ENCODE measurements at regions not wholly inside any gene's neighbourhood (a gene's known extent, or its start where the extent isn't known, plus 50 kb on each side); places are given as distances from the start of the nearest gene placed in this dataset.

DNA sequence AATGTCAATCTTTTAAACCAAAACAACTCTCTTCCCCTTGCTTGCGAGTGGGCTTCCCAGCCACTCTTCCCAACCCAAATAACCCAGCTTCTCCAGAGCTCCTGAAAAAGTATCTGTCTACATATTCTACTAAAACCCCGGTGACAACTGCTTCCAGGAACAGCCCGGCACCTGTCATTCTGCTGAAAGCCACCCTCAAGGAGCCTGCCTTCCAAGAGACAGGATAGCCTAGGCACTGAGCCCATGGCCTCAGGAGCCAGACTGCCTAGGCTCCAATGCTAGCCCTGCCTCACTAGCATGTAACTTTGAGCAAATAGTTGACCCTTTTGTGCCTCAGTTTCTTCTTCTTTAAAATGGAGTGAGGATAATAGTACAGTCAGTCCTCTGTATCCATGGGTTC, 459.8 kb downstream of the SOX6 start:
- no peak overlapping the region for H3K4me3 ChIP-seq (replicated peaks in 1 of 2; ENCODE audit: low read depth in 1 of 2, low read length in 2 of 2)
- no peaks in the 10 kb centered on the region for H3K9me2 ChIP-seq (ENCODE audit: insufficient read depth)
- H2AFZ ChIP-seq (ENCODE audit: low read depth, low read length, poor library complexity, severe bottlenecking): no peak overlapping the region
- no peak overlapping the region for H3K27ac ChIP-seq (ENCODE audit: low read depth, low read length)
- no peak for TF ChIP-seq EZH2 (IDR thresholded peaks at IDR 0.05)
- no peak for DNase-seq (ENCODE audit: low read depth, low spot score)
- H3K9me3 ChIP-seq (ENCODE audit: control insufficient read depth in 1 of 2, insufficient read depth in 1 of 2, low read depth in 1 of 2, low read length in 2 of 2): no peaks in the 10 kb centered on the region
- ATAC-seq: no peak
- H3K9ac ChIP-seq (ENCODE audit: low read length): no peak overlapping the region
- peaks cover 0 to 8% of the 10 kb centered on the region in 2 experiments; a peak in 1 of 4 replicates for H3K4me1 ChIP-seq (ENCODE audit: control insufficient read depth in 1 of 2, insufficient read depth in 2 of 2, low read length in 2 of 2)
- BruUV-seq (replicated peaks): no TSS peak
- H3K79me2 ChIP-seq (ENCODE audit: insufficient read depth, low read length): no peaks in the 10 kb centered on the region
- H3K27me3 ChIP-seq (ENCODE audit: insufficient read depth, low read length): peaks cover under 1% of the 10 kb centered on the region; the same call in 1 of the 2 replicates
- H3K36me3 ChIP-seq (ENCODE audit: control insufficient read depth in 1 of 2, insufficient read depth in 2 of 2, low read length in 2 of 2): no peaks in the 10 kb centered on the region
- intact Hi-C loops (cut with micrococcal nuclease): no loop called here
- ChIA-PET POLR2A (no interaction called here), CTCF (no interaction called here), RAD21 (ENCODE audit: low non-redundant PET in 1 of 2, low total read pairs in 2 of 2, uncharacterized antibody in 2 of 2, unreplicated experiment in 2 of 2) (no interaction called here)
- no peaks in the 10 kb centered on the region for H4K20me1 ChIP-seq (ENCODE audit: insufficient read depth)
- no peak overlapping the region for H3K4me2 ChIP-seq (ENCODE audit: low read length)

DNA sequence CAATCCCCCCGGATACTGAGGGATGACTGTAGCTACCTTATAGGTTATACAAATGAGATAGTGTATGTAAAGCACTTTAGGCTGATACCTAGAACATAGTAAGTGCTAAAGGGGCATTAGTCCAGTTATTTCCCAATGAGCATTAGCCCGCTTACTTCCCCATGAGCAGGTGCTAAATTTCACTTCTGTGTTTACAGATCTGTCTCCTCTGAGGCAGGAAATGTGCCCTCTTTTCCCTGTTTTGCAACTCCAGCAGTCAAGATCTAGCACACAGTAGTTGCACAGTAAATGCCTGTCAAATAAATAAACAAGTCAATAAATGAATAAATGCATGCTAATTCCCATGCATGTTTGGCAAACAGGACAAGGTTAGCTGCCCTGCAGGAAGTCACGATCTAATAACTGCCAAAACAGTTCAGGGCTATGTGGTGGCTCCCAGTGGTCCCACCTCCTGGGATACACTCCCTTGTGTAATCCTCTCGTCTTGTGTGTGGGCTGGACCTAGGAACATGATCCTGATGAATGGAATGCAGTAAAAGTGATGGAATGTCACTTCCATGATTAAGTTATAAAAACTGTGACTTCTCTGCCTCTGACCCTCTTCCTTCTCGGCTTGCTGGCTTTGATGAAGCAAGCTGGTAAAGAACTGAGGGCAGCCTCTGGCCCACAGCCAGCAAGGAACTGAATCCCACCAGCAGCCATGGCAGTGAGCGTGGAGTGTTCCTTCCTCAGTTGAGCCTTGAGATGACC, 459.0 kb downstream of the SOX6 start:
- Histone ChIP-seq H3K36me3 (ENCODE audit: control insufficient read depth in 1 of 2, insufficient read depth in 2 of 2, low read length in 2 of 2) (no peaks in the 10 kb centered on the region), H4K20me1 (ENCODE audit: insufficient read depth) (no peaks in the 10 kb centered on the region), H3K4me2 (ENCODE audit: low read length) (peak overlapping the region; percentile 13; the same call in 1 of the 2 replicates), H3K27me3 (ENCODE audit: insufficient read depth, low read length) (no peaks in the 10 kb centered on the region), H3K9me3 (ENCODE audit: control insufficient read depth in 1 of 2, insufficient read depth in 1 of 2, low read depth in 1 of 2, low read length in 2 of 2) (no peaks in the 10 kb centered on the region), H3K9me2 (ENCODE audit: insufficient read depth) (no peaks in the 10 kb centered on the region), H3K27ac (ENCODE audit: low read depth, low read length) (no peak overlapping the region), H3K9ac (ENCODE audit: low read length) (no peak overlapping the region), H3K4me1 (ENCODE audit: control insufficient read depth in 1 of 2, insufficient read depth in 2 of 2, low read length in 2 of 2) (peaks cover 0 to 8% of the 10 kb centered on the region in 2 experiments; a peak in 1 of 4 replicates), H3K4me3 (replicated peaks in 1 of 2; ENCODE audit: low read depth in 1 of 2, low read length in 2 of 2) (no peak overlapping the region), H3K79me2 (ENCODE audit: insufficient read depth, low read length) (no peaks in the 10 kb centered on the region), H2AFZ (ENCODE audit: low read depth, low read length, poor library complexity, severe bottlenecking) (no peak overlapping the region)
- peak; percentile 52; the same call in 1 of the 2 replicates for ATAC-seq
- RAD21 ChIA-PET (ENCODE audit: low non-redundant PET in 1 of 2, low total read pairs in 2 of 2, uncharacterized antibody in 2 of 2, unreplicated experiment in 2 of 2): no interaction called here
- POLR2A ChIA-PET: no interaction called here
- TF ChIP-seq, protein P1, sequence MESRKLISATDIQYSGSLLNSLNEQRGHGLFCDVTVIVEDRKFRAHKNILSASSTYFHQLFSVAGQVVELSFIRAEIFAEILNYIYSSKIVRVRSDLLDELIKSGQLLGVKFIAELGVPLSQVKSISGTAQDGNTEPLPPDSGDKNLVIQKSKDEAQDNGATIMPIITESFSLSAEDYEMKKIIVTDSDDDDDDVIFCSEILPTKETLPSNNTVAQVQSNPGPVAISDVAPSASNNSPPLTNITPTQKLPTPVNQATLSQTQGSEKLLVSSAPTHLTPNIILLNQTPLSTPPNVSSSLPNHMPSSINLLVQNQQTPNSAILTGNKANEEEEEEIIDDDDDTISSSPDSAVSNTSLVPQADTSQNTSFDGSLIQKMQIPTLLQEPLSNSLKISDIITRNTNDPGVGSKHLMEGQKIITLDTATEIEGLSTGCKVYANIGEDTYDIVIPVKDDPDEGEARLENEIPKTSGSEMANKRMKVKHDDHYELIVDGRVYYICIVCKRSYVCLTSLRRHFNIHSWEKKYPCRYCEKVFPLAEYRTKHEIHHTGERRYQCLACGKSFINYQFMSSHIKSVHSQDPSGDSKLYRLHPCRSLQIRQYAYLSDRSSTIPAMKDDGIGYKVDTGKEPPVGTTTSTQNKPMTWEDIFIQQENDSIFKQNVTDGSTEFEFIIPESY (IDR thresholded peaks at IDR 0.05; ENCODE audit: extremely low read depth, insufficient replicate concordance, low read length): no peak
- no peak for TF ChIP-seq RAD21 (IDR thresholded peaks at IDR 0.05; ENCODE audit: low read depth)
- TF ChIP-seq CEBPB (IDR thresholded peaks at IDR 0.05; ENCODE audit: low read depth): no peak
- TF ChIP-seq SRF (IDR thresholded peaks at IDR 0.05; ENCODE audit: low read depth): no peak
- CTCF ChIA-PET: no interaction called here
- intact Hi-C loops (cut with micrococcal nuclease): no loop called here
- no peak for DNase-seq (ENCODE audit: low read depth, low spot score)
- no TSS peak for BruUV-seq (replicated peaks)

All from HCT116 (cell line).